Kidney tubule cell (primary cell): ENCODE measurements at regions not wholly inside any gene's neighbourhood (a gene's known extent, or its start where the extent isn't known, plus 50 kb on each side); places are given as distances from the start of the nearest gene placed in this dataset.
"Not testable (repeated sequence)": the region's sequence is repeated elsewhere in the genome, so short reads cannot be mapped to it uniquely, and the experiment has no call there.

Source experiments
- DNase-seq: peaks from one replicate; pipeline ENCODE4 v3.0.0-alpha.2; 2018; ENCODE audit warnings: low spot score

DNA sequence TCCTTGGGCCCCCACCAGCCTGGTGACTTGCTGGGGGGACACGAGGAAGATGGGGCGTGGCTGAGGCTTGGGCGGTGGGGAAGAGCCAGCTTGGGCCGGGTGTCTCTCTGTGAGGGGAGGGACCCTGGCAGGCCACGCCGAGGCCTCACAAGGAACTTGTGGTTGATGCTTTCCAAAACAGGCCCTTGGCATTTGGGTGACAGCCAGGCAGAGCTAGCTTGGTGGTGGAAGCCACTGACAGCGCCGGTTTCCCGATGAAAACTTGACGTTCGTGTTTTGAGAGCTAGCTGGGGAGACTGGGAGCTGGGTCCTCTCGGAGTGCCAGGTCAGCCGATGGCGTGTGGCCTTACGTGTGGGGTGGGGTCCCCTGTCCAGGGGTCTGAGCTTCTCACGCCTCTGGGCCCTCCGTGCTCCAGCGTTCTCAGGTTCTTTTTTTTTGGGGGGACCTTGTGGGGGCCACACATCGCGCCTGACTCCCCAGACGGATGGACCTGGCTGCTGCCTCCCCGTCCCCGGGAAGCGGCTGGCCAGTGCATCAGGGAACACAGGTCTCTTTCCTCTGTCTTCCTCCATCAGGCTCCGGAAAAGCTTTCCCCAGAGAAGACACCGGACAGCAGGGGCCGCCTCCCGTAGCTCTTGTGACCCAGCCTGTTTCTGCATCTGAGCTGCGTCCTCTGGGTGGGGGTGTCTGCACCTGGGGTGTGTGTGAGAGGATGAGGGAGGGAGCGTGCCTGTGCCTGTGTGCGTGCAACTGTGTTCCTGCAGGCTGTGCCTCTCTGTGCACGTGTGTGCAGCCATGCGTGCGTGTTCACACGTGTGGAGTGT lies 129.3 kb upstream of the LPCAT1 start:
- no peak for DNase-seq

DNA sequence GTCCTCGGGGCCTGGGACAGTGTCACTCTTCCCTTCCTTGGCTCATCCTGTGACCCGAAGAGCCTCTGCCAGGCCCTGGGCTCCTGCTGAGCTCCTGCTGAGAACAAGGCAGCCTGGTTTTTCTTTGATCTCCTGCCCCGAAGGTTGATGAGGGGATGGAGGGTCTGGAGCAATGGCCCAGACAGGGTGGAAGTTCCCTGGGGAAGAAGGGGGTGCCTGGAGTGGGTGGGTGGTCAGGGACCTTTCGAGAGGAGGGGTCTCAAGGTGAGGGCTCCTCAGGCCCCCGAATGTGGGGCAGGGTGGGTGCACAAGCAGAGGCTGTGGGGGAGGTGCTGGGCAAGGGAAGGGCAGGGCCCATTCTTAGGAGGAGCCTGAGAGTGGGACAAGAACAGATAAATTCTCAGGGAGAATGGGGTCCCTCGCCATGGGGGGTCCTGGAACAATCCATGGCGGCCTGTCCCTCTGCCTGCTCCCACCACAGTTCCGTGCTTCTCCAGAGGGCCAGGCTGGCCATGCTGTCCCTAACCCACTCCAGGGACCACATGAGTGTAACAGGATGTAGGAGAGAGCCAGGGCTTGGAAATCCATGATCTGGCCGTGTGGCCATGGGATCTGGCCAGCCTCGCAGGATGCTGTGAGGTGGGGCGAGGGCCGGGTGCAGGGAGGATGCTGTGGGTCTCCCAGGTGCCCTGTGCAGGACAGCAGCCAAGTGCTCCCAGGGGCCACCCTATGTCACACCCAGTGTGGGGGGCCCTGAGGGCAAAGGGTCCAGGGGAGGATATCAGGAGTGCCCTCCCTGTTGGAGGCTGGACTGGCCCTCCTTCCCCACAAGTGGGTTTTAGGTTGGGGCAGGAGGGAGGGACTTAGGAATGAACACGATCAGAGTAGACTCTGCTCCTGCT lies 128.5 kb upstream of the LPCAT1 start:
- no peak for DNase-seq

- DNase-seq = no peak
Measured at GRCh38 chr5:1651250-1651649, 127.5 kb upstream of the LPCAT1 start.

DNA sequence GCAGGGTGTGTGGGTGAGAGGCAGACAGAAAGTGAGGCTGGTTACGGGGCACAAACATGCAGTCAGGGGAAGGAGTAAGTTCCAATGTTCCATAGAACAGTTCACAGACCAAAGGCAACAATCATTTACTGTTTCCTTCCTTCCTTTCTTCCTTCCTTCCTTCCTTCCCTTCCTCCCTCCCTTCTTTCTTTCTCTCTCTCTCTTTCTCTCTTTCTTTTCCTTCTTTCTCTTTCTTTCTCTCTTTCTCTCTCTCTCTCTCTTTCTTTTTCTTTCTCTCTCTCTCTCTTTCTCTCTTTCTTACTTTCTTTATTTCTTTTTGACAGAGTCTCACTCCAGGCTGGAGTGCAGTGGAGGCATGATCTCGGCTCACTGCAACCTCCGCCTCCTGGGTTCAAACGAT lies 125.8 kb upstream of the LPCAT1 start:
- DNase-seq = no peak

GRCh38 chr5:1648806-1649205 lies 125.0 kb upstream of the LPCAT1 start:
- DNase-seq = no peak

DNA sequence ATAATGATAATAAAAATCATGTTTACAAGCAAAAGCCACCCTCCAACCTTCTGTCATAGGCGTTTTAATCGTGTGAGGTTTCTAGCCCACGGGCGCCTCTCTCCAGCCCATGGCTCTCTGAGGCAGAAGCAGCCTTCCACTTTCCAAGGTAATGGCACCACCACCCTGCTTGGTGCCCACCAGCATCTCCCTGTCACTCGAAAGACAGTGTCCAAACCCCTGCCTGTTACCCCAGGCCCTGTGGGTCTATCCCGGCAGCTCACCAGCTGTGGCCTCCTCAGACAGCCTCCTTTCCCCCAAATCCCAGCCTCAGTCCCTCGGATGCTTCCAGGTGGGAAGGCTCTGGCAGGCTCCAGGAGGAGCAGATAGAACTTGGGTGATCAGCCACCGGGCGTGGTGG lies 123.8 kb upstream of the LPCAT1 start:
- no peak for DNase-seq

- DNase-seq = peak; percentile 77
Measured at GRCh38 chr5:1644810-1645571, 121.2 kb upstream of the LPCAT1 start.

- DNase-seq = not testable (repeated sequence)
Measured at GRCh38 chr5:1644393-1644809, 120.6 kb upstream of the LPCAT1 start.

GRCh38 chr5:1643651-1644392 lies 120.1 kb upstream of the LPCAT1 start:
- peak; percentile 46 for DNase-seq

DNA sequence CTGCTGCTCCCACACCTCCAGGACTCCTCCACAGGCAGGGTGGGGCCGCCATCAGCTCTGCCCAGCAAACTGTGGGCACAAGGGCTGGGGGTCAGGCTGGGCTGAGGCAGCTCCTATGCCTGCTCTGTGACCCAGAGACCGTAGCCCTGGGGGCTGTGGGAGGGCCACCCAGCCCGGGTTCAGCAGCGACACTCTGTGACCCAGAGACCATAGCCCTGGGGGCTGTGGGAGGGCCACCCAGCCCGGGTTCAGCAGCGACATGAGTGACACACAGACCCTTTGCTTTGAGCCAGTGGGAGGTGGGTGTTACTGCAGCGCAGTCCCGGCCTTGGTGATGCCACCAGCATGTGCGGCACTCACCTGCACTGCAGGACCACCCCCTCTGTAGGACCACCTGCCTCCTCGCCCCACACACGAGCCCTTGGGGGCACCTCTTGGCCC lies 118.9 kb upstream of the LPCAT1 start:
- DNase-seq = no peak

DNA sequence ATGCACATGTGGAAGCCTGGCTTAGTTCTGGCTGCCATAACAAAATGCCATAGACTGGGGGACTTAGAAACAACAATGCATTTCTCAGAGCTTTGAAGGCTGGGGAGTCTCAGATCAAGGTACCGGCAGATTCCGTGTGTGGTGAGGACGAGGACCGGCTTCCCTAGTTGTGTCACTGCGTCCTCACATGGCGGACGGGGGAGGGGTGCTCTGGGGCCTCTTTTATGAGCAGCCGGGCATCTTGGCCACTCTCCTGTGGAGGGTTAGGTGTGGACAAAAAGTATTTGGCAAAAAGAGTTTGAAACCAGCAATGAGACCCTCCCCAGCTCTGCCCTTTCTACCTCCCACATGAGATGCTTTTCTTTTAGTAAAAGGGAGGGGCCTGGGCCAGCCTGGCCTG lies 118.5 kb upstream of the LPCAT1 start:
- DNase-seq = no peak

DNA sequence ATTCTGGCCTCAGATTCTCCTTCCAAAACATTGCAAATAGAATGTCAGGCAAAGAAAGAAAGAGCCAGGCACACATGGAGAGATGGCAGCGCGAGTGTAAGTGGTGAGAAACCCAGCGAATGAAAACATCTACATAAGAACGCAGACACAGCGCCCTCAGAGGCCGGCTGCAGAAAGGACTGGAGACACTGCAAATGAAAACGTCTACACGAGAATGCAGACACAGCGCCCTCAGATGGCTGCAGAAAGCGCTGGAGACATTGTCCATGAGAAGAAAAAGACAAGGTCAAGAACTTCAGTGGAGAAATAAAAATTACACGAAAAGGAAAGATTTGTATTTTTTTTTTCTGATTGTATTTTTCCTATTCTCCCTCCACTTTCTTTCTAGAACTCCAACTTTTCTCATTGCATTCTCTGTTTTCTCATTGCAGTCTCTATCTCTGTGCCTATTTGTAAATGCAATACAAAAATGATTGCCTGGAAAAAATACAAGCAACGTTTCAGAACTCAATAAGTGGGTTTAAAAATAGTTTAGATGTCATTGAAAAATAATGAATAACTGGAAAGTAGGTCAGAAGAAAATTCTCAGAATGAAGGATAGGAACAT lies 117.9 kb upstream of the LPCAT1 start:
- DNase-seq = peak; percentile 88

GRCh38 chr5:1641041-1641440 lies 117.3 kb upstream of the LPCAT1 start:
- no peak for DNase-seq

GRCh38 chr5:1640421-1640881 lies 116.7 kb upstream of the LPCAT1 start:
- DNase-seq = no peak

DNA sequence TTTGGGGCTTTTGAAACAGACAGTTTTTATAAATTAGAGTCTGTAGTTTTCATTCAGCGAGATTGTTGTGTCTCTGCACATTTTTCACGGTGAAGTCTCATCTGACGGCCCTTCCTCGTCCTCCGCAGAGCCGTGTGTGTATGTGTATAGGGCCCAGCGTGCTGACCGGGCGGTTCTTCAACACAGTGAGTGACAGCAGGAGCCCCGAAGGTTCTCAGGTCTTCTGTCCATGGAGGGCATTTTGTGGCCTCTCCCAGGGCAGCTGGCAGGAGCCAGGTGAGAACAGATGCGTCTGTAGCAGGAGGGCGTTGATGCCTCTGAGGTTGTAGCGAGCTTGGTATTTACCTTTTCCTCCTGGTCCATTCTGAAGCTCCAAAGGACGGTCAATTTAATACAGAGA lies 116.0 kb upstream of the LPCAT1 start:
- DNase-seq = no peak

GRCh38 chr5:1638658-1639400 lies 115.1 kb upstream of the LPCAT1 start:
- DNase-seq = no peak

DNA sequence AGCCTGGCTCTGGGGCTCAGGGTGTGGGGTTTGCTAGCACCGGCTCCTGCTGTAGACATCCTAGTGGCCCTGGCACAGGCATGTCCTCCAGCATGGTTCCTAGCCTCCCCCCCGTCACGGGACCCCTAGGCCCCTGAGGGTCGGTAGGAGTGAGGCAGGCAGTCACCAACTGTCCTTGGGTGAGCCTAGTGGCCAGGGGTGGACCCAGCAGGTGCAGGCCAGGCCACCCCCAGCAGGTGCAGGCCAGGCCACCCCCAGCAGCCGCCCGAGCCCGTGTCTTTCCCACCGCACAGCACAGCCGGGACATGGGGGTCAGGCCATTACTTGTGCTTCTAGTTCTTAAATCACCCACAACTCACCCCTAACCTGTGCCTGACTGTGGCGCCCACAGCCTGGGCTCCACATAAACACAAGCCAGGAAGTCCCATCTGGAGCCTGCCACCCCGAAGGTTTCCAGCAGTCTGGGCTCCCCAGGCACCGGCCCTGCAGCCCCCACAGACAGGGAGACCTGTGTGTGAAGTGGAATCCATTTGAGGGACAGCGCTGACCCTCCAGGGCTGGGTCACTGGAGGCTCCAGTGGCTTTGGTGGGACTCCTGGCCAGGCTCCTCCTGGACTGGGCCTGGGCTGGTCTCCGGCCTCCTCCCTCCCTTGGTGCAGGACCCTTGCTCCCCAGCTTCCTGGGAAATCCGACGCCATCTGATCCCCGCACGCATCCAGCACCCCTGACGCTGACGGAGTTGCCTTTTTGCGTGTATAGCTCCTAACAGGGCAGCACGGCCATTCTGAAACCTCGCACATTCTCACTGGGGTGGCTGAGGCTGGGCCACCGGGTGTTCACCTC lies 114.1 kb upstream of the LPCAT1 start:
- no peak for DNase-seq

DNA sequence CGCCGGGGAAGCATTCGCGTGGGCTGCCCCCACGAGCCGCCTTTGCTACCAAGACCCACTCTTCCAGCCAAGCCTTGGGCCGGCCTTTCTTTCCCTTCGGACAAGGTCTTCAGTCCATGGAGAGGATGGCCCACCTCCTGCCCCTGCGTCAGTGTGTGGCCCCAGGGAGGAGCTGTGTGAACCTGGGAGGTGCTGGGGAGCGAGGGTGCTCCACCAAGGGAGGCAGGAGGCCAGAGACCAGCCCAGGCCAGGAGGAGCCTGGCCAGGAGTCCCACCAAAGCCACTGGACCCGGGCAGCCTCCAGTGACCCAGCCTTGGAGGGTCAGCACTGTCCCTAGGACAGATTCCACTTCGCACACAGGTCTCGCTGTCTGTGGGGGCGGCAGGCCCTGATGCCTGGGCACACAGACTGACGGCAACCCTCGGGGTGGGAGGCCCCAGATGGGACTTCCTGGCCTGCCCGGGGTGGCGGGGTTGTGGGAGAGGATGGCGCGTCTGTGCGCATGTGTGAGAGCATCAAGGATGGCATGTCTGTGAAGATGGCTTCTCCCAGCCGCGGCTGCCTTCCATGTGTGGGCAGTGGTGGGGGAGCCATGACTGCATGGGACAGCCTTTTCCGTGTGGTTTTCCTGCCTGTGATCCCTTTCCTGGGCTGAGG lies 113.3 kb upstream of the LPCAT1 start:
- no peak for DNase-seq
